Umbilical cord (tissue), 1 donor: ENCODE measurements at regions not wholly inside any gene's neighbourhood (a gene's known extent, or its start where the extent isn't known, plus 50 kb on each side); places are given as distances from the start of the nearest gene placed in this dataset.

Source experiments
- DNase-seq: peaks from one replicate; pipeline ENCODE4 v3.0.0-alpha.2; 2015; ENCODE audit warnings: low spot score

- peak; percentile 79 for DNase-seq
Observed at GRCh38 chr4:110953898-110954297, 331.0 kb upstream of the PITX2 start.

GRCh38 chr4:110955748-110956147, 332.9 kb upstream of the PITX2 start:
- DNase-seq: no peak

GRCh38 chr4:110959041-110959643, 336.3 kb upstream of the PITX2 start:
- peak; percentile 75 for DNase-seq

- no peak for DNase-seq
Observed at GRCh38 chr4:110961066-110961465, 338.2 kb upstream of the PITX2 start.

GRCh38 chr4:110962616-110963015, 339.7 kb upstream of the PITX2 start:
- no peak for DNase-seq

- no peak for DNase-seq
Observed at GRCh38 chr4:110963662-110964280, 340.9 kb upstream of the PITX2 start.

GRCh38 chr4:110967936-110968335, 345.1 kb upstream of the PITX2 start:
- no peak for DNase-seq

- DNase-seq: no peak
Observed at GRCh38 chr4:110970642-110971041, 347.8 kb upstream of the PITX2 start.

GRCh38 chr4:110975338-110975737, 352.5 kb upstream of the PITX2 start:
- DNase-seq: no peak

GRCh38 chr4:110977554-110977953, 354.7 kb upstream of the PITX2 start:
- DNase-seq: peak; percentile 8

- DNase-seq: no peak
Observed at GRCh38 chr4:110978761-110979160, 355.9 kb upstream of the PITX2 start.

GRCh38 chr4:110982486-110982885, 359.6 kb upstream of the PITX2 start:
- DNase-seq: no peak

- peak; percentile 58 for DNase-seq
Observed at GRCh38 chr4:110988722-110989121, 365.8 kb upstream of the PITX2 start.

- no peak for DNase-seq
Observed at GRCh38 chr4:110989125-110989524, 366.2 kb upstream of the PITX2 start.

- peak; percentile 29 for DNase-seq
Observed at GRCh38 chr4:110994781-110995180, 371.9 kb upstream of the PITX2 start.

GRCh38 chr4:110998320-110998719, 375.4 kb upstream of the PITX2 start:
- DNase-seq: no peak

- no peak for DNase-seq
Observed at GRCh38 chr4:111011458-111011857, 388.6 kb upstream of the PITX2 start.

GRCh38 chr4:111013846-111014245, 391.0 kb upstream of the PITX2 start:
- no peak for DNase-seq

GRCh38 chr4:111014537-111014936, 391.7 kb upstream of the PITX2 start:
- DNase-seq: no peak

- peak; percentile 38 for DNase-seq
Observed at GRCh38 chr4:111016416-111016815, 393.5 kb upstream of the PITX2 start.

GRCh38 chr4:111018216-111018615, 395.3 kb upstream of the PITX2 start:
- no peak for DNase-seq

- DNase-seq: no peak
Observed at GRCh38 chr4:111020476-111020875, 397.6 kb upstream of the PITX2 start.

GRCh38 chr4:111020961-111021360, 398.1 kb upstream of the PITX2 start:
- no peak for DNase-seq

GRCh38 chr4:111022758-111023157, 399.9 kb upstream of the PITX2 start:
- DNase-seq: no peak
